ENCODE measurements at regions not wholly inside any gene's neighbourhood (a gene's known extent, or its start where the extent isn't known, plus 50 kb on each side); places are given as distances from the start of the nearest gene placed in this dataset.

GRCh38 chr2:71744781-71745180, 291.4 kb downstream of the DYSF start:
- TF ChIP-seq TCF7L2 (IDR thresholded peaks at IDR 0.05; ENCODE audit: low read depth, low read length) (no peak), CTCF (IDR thresholded peaks at IDR 0.05) (no peak), REST (IDR thresholded peaks at IDR 0.05; ENCODE audit: insufficient read depth in 1 of 2, low read depth in 2 of 2, low read length in 1 of 2) (no peak)
